H1 (cell line): ENCODE measurements at regions not wholly inside any gene's neighbourhood (a gene's known extent, or its start where the extent isn't known, plus 50 kb on each side); places are given as distances from the start of the nearest gene placed in this dataset.

Experiments used
- CTCF ChIA-PET: fragments of 300-600 bp; sonication (Branson Sonifier 250); formaldehyde crosslinking; loops from one replicate; lab custom pipeline; 2021; ENCODE audit not compliant: partially characterized antibody; lab: Charles Lee
- POLR2A ChIA-PET: fragments of 300-600 bp; sonication (Branson Sonifier 250); formaldehyde crosslinking; loops from one replicate; lab custom pipeline; 2021; ENCODE audit warnings: inconsistent platforms; ENCODE audit not compliant: partially characterized antibody; lab: Charles Lee
- DNase-seq, 2 experiments: peaks; one replicate each; pipeline versions ENCODE4 v3.0.0 to v3.0.0-alpha.2; 2010 to 2022; ENCODE audit warnings: low spot score in 2 of 2, low read depth in 1 of 2, mixed read lengths in 1 of 2
- FAIRE-seq: peaks from 2 replicates; lab custom pipeline; 2011; peaks lifted over from hg19 to GRCh38; lab: Jason Lieb, UNC
- H2AFZ ChIP-seq: 2 replicates; pipeline ENCODE4 v1.8.1; 2012; ENCODE audit warnings: low read length, inconsistent platforms
- H2AK5ac ChIP-seq: 2 replicates; pipeline ENCODE4 v1.6.1; 2013; ENCODE audit warnings: low read depth, low read length
- H2BK120ac ChIP-seq: replicated peaks from 2 replicates; pipeline ENCODE3; 2013; ENCODE audit warnings: low read depth, low read length, inconsistent platforms
- H2BK12ac ChIP-seq: 2 replicates; pipeline ENCODE4 v1.6.1; 2013; ENCODE audit warnings: low read depth, low read length
- H2BK15ac ChIP-seq: 2 replicates; pipeline ENCODE4 v1.6.1; 2013; ENCODE audit warnings: low read length
- H2BK20ac ChIP-seq: 2 replicates; pipeline ENCODE4 v1.6.1; 2013; ENCODE audit warnings: low read length
- H2BK5ac ChIP-seq: 2 replicates; pipeline ENCODE4 v1.6.1; 2013; ENCODE audit warnings: low read depth, low read length
- H3K14ac ChIP-seq: 2 replicates; pipeline ENCODE4 v1.6.1; 2013; ENCODE audit warnings: inconsistent platforms; ENCODE audit not compliant: insufficient read length
- H3K18ac ChIP-seq: 2 replicates; pipeline ENCODE4 v1.6.1; 2013; ENCODE audit warnings: low read length; ENCODE audit errors: extremely low read depth
- H3K23ac ChIP-seq: 2 replicates; pipeline ENCODE4 v1.6.1; 2013; ENCODE audit warnings: inconsistent platforms; ENCODE audit not compliant: insufficient read length
- H3K23me2 ChIP-seq: 2 replicates; pipeline ENCODE4 v1.6.1; 2013; ENCODE audit warnings: low read depth, low read length
- H3K27ac ChIP-seq: 2 replicates; pipeline ENCODE4 v1.6.1; 2011; ENCODE audit warnings: low read depth, low read length, inconsistent platforms
- H3K27me3 ChIP-seq, 4 experiments: replicated peaks in 1 of 4; 1 replicate in 1 of 4; 2 replicates in 3 of 4; pipeline versions ENCODE4 v1.6.1 to v1.8.1; 2011 to 2013; ENCODE audit warnings: low read length in 3 of 4, mild to moderate bottlenecking in 3 of 4, inconsistent platforms in 2 of 4, mixed read lengths in 2 of 4, moderate library complexity in 1 of 4; ENCODE audit not compliant: control insufficient read depth in 3 of 4, insufficient read depth in 3 of 4; ENCODE audit errors: extremely low read depth in 1 of 4
- H3K36me3 ChIP-seq, 4 experiments: 2 replicates each; pipeline versions ENCODE4 v1.6.1 to v1.8.1; 2011 to 2013; ENCODE audit warnings: mild to moderate bottlenecking in 4 of 4, low read length in 3 of 4, moderate library complexity in 2 of 4, control low read depth in 1 of 4, inconsistent platforms in 1 of 4; ENCODE audit not compliant: insufficient read depth in 4 of 4, control insufficient read depth in 2 of 4
- H3K4ac ChIP-seq: replicated peaks from 2 replicates; pipeline ENCODE3; 2013; ENCODE audit warnings: low read length, low read depth, mixed read lengths, inconsistent platforms; ENCODE audit not compliant: insufficient read length
- H3K4me1 ChIP-seq, 4 experiments: replicated peaks in 1 of 4; 1 replicate in 1 of 4; 2 replicates in 3 of 4; pipeline versions ENCODE4 v1.6.1 to v1.8.1; 2011 to 2013; ENCODE audit warnings: low read length in 3 of 4, inconsistent platforms in 2 of 4, mixed read lengths in 1 of 4; ENCODE audit not compliant: insufficient read depth in 4 of 4, control insufficient read depth in 3 of 4
- H3K4me2 ChIP-seq, 2 experiments: 2 replicates each; pipeline versions ENCODE4 v1.6.1 to v1.8.1; 2011 to 2013; ENCODE audit warnings: low read depth in 2 of 2, low read length in 2 of 2, control low read depth in 1 of 2, inconsistent platforms in 1 of 2, mild to moderate bottlenecking in 1 of 2; ENCODE audit not compliant: insufficient read depth in 1 of 2
- H3K4me3 ChIP-seq, 4 experiments: fragments of 200-600, 300-600 bp in 1 of 4; sonication (generic), shearing (Covaris generic), sonication (Bioruptor Twin) in 1 of 4; 2 replicates each; pipeline versions ENCODE4 v1.5.1 to v1.8.1; 2011 to 2016; ENCODE audit warnings: low read length in 4 of 4, low read depth in 3 of 4, control low read depth in 2 of 4, inconsistent platforms in 2 of 4, mild to moderate bottlenecking in 2 of 4, mixed read lengths in 1 of 4, moderate library complexity in 1 of 4; ENCODE audit not compliant: insufficient read depth in 2 of 4; ENCODE audit errors: extremely low read depth in 1 of 4
- H3K56ac ChIP-seq: replicated peaks from 2 replicates; pipeline ENCODE3; 2013; ENCODE audit warnings: low read depth, mild to moderate bottlenecking, mixed read lengths, low read length, inconsistent platforms; ENCODE audit not compliant: insufficient read length
- H3K79me1 ChIP-seq: 2 replicates; pipeline ENCODE4 v1.6.1; 2013; ENCODE audit warnings: low read depth, low read length, control low read depth
- H3K79me2 ChIP-seq, 2 experiments: 2 replicates each; pipeline versions ENCODE4 v1.6.1 to v1.8.1; 2012 to 2013; ENCODE audit warnings: low read length in 2 of 2, mild to moderate bottlenecking in 2 of 2, inconsistent platforms in 1 of 2; ENCODE audit not compliant: insufficient read depth in 2 of 2, control insufficient read depth in 1 of 2
- H3K9ac ChIP-seq, 4 experiments: replicated peaks in 1 of 4; 1 replicate in 1 of 4; 2 replicates in 3 of 4; pipeline versions ENCODE4 v1.6.1 to v1.8.1; 2011 to 2013; ENCODE audit warnings: low read depth in 3 of 4, low read length in 3 of 4, control low read depth in 2 of 4, mild to moderate bottlenecking in 2 of 4, moderate library complexity in 2 of 4, inconsistent platforms in 1 of 4; ENCODE audit errors: extremely low read depth in 1 of 4
- H3K9me3 ChIP-seq, 2 experiments: 2 replicates each; pipeline versions ENCODE4 v1.6.1 to v1.8.1; 2012 to 2013; ENCODE audit warnings: mild to moderate bottlenecking in 2 of 2, moderate library complexity in 2 of 2, control low read depth in 1 of 2, inconsistent platforms in 1 of 2, low read depth in 1 of 2, low read length in 1 of 2, mixed read lengths in 1 of 2; ENCODE audit not compliant: insufficient read depth in 2 of 2
- H4K20me1 ChIP-seq, 2 experiments: replicated peaks in 1 of 2; 2 replicates each; pipeline versions ENCODE3 to v1.8.1; 2011 to 2013; ENCODE audit warnings: inconsistent platforms in 2 of 2, low read length in 2 of 2, mild to moderate bottlenecking in 1 of 2; ENCODE audit not compliant: insufficient read depth in 2 of 2, control insufficient read depth in 1 of 2
- H4K5ac ChIP-seq: 2 replicates; pipeline ENCODE4 v1.6.1; 2013; ENCODE audit warnings: low read length, low read depth, mixed read lengths, inconsistent platforms; ENCODE audit not compliant: insufficient read length
- H4K8ac ChIP-seq: 2 replicates; pipeline ENCODE4 v1.8.0; 2013; ENCODE audit warnings: mild to moderate bottlenecking, moderate library complexity, low read length, inconsistent platforms; ENCODE audit not compliant: insufficient read depth; ENCODE audit errors: extremely low read depth
- H4K91ac ChIP-seq: replicated peaks from 2 replicates; pipeline ENCODE3; 2013; ENCODE audit warnings: low read length, mixed read lengths, inconsistent platforms; ENCODE audit not compliant: insufficient read length
- CBX8 ChIP-seq: fragments of 300-800, 300-1000 bp; sonication (generic); IDR thresholded peaks from 2 replicates; pipeline ENCODE4 v1.7.1; 2016; ENCODE audit warnings: low read depth, low read length, borderline replicate concordance
- SIRT6 ChIP-seq: IDR thresholded peaks from one replicate; pipeline ENCODE4 v1.7.1; 2012; ENCODE audit warnings: low read length, inconsistent platforms
- SIX5 ChIP-seq: IDR thresholded peaks from 2 replicates; pipeline ENCODE4 v1.6.1; 2011; ENCODE audit warnings: mild to moderate bottlenecking, low read depth, low read length
- TCF12 ChIP-seq: IDR thresholded peaks from 2 replicates; pipeline ENCODE4 v1.6.1; 2011; ENCODE audit warnings: low read depth, mild to moderate bottlenecking, low read length
- WGBS, 2 experiments: shearing (Covaris generic) in 1 of 2; methylation state at CpG; one replicate each; pipeline versions ENCODE4 v1.1.6 to v1.1.7; 2013 to 2015; ENCODE audit warnings: low lambda C conversion rate in 2 of 2, mixed read lengths in 2 of 2, inconsistent platforms in 1 of 2, low coverage in 1 of 2, missing lambda C conversion rate in 1 of 2; ENCODE audit not compliant: insufficient replicate concordance in 2 of 2, insufficient coverage in 1 of 2, insufficient read length in 1 of 2; ENCODE audit errors: extremely low coverage in 1 of 2, missing lambda C conversion rate in 1 of 2; 5-methylcytosine and 5-hydroxymethylcytosine counted together
- TF ChIP-seq, protein P1 (sequence below): IDR thresholded peaks from 2 replicates; pipeline ENCODE4 v1.6.1; 2012; ENCODE audit warnings: inconsistent platforms

- 77% methylated on average over 2 of the region's 2 CpGs; no CpG with 5 or more reads in 1 of the 2 experiments for WGBS, 2 experiments
- Histone ChIP-seq H2BK12ac (no peak overlapping the region), H3K4me3 (no peak overlapping the region), H4K5ac (no peak overlapping the region), H3K18ac (no peak overlapping the region), H3K9ac (no peak overlapping the region), H3K79me1 (no peaks in the 10 kb centered on the region), H4K20me1 (no peaks in the 10 kb centered on the region), H2BK15ac (no peak overlapping the region), H3K23ac (no peak overlapping the region), H3K4ac (no peak overlapping the region), H3K27me3 (no peaks in the 10 kb centered on the region), H3K56ac (no peak overlapping the region), H3K23me2 (no peaks in the 10 kb centered on the region), H2BK20ac (no peak overlapping the region), H2BK120ac (no peak overlapping the region), H3K4me2 (no peak overlapping the region), H2AK5ac (no peak overlapping the region), H4K8ac (no peak overlapping the region), H3K4me1 (no peaks in the 10 kb centered on the region), H3K36me3 (no peaks in the 10 kb centered on the region), H3K79me2 (no peaks in the 10 kb centered on the region), H3K27ac (no peak overlapping the region), H3K14ac (no peak overlapping the region), H2AFZ (no peak overlapping the region), H4K91ac (no peak overlapping the region), H3K9me3 (no peaks in the 10 kb centered on the region), H2BK5ac (no peak overlapping the region)
- TF ChIP-seq, protein P1, sequence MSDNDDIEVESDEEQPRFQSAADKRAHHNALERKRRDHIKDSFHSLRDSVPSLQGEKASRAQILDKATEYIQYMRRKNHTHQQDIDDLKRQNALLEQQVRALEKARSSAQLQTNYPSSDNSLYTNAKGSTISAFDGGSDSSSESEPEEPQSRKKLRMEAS: no peak
- TF ChIP-seq SIX5: no peak
- TF ChIP-seq TCF12: no peak
- TF ChIP-seq SIRT6: no peak
- TF ChIP-seq CBX8: no peak
- no peak for FAIRE-seq
- DNase-seq: no peak
- POLR2A ChIA-PET: no interaction called here
- CTCF ChIA-PET: no interaction called here
Measured at GRCh38 chr11:25777343-25777742, 554.6 kb upstream of the ANO3 start.
